PC-3 (cell line): ENCODE measurements at regions not wholly inside any gene's neighbourhood (a gene's known extent, or its start where the extent isn't known, plus 50 kb on each side); places are given as distances from the start of the nearest gene placed in this dataset.
"Not testable (repeated sequence)": the region's sequence is repeated elsewhere in the genome, so short reads cannot be mapped to it uniquely, and the experiment has no call there.

ENCODE experiments used
- ATAC-seq: fragments of 200-7000 bp; cut with Tn5 transposase; 2 replicates; pipeline ENCODE4 v1.9.1; 2020; ENCODE audit warnings: mild to moderate bottlenecking, moderate library complexity
- BruUV-seq: library from RNA; stranded (reverse); fragments of 400-500 nt; replicated peaks from 2 replicates; lab custom pipeline; 2021; lab: Mats Ljungman, UMichigan
- CTCF ChIA-PET: fragments of 300-600 bp; sonication (Branson Sonifier 250); formaldehyde crosslinking; loops from one replicate; lab custom pipeline; 2022; ENCODE audit warnings: antibody characterized with exemption; lab: Charles Lee
- POLR2A ChIA-PET: fragments of 300-600 bp; sonication (Branson Sonifier 250); formaldehyde crosslinking; loops from one replicate; lab custom pipeline; 2022; ENCODE audit warnings: antibody characterized with exemption; ENCODE audit not compliant: unreplicated experiment; lab: Charles Lee
- DNase-seq: peaks from one replicate; pipeline ENCODE4 v3.0.0-alpha.2; 2015
- H2AFZ ChIP-seq: fragments of 300-600 bp; sonication (generic); 2 replicates; pipeline ENCODE4 v1.6.0; 2016; ENCODE audit warnings: antibody characterized with exemption, low read length
- H3F3A ChIP-seq: fragments of 300-600 bp; sonication (generic); one replicate; pipeline ENCODE4 v1.6.0; 2017; ENCODE audit warnings: antibody characterized with exemption, low read length, control low read depth, mild to moderate bottlenecking; ENCODE audit not compliant: unreplicated experiment
- H3K27ac ChIP-seq: fragments of 300-600 bp; sonication (generic); 2 replicates; pipeline ENCODE4 v1.5.1; 2016; ENCODE audit warnings: mild to moderate bottlenecking, low read length
- H3K27me3 ChIP-seq: fragments of 300-600 bp; sonication (generic); 2 replicates; pipeline ENCODE4 v1.6.1; 2016; ENCODE audit warnings: low read length, mixed read lengths
- H3K36me3 ChIP-seq: fragments of 300-600 bp; sonication (generic); 2 replicates; pipeline ENCODE4 v1.6.1; 2016; ENCODE audit warnings: low read depth, mixed run types, low read length, mixed read lengths
- H3K4me1 ChIP-seq: fragments of 300-600 bp; sonication (generic); 2 replicates; pipeline ENCODE4 v1.5.1; 2016; ENCODE audit warnings: low read length; ENCODE audit not compliant: insufficient read depth
- H3K4me2 ChIP-seq: fragments of 300-600 bp; sonication (generic); 2 replicates; pipeline ENCODE4 v1.6.0; 2016; ENCODE audit warnings: low read length
- H3K4me3 ChIP-seq: fragments of 300-600 bp; sonication (generic); 2 replicates; pipeline ENCODE4 v1.5.1; 2016; ENCODE audit warnings: mild to moderate bottlenecking, low read length, mixed read lengths
- H3K79me2 ChIP-seq: fragments of 300-600 bp; sonication (generic); 2 replicates; pipeline ENCODE4 v1.6.1; 2017; ENCODE audit warnings: low read length, mixed read lengths
- H3K9ac ChIP-seq: fragments of 300-600 bp; sonication (generic); 2 replicates; pipeline ENCODE4 v1.6.0; 2016; ENCODE audit warnings: mild to moderate bottlenecking, low read length
- H3K9me2 ChIP-seq: fragments of 300-600 bp; sonication (generic); replicated peaks from 2 replicates; pipeline ENCODE4 v1.6.1; 2016; ENCODE audit warnings: mixed run types, low read length, mixed read lengths
- H3K9me3 ChIP-seq: fragments of 300-600 bp; sonication (generic); 2 replicates; pipeline ENCODE4 v1.6.1; 2016; ENCODE audit warnings: low read length, mixed read lengths
- H4K20me1 ChIP-seq: fragments of 300-600 bp; sonication (generic); 2 replicates; pipeline ENCODE4 v1.6.1; 2016; ENCODE audit warnings: low read length, mixed read lengths
- EZH2 ChIP-seq: fragments of 300-600 bp; sonication (generic); IDR thresholded peaks from one replicate; pipeline ENCODE4 v1.6.1; 2017; ENCODE audit warnings: antibody characterized with exemption, mild to moderate bottlenecking, low read length; ENCODE audit not compliant: unreplicated experiment
- EZH2phosphoT487 ChIP-seq: fragments of 300-600 bp; sonication (generic); IDR thresholded peaks from 2 replicates; pipeline ENCODE4 v1.6.1; 2018; ENCODE audit warnings: mild to moderate bottlenecking, antibody characterized with exemption, low read length, borderline replicate concordance
- intact Hi-C: fragments of 100-400 bp; cut with micrococcal nuclease; formaldehyde crosslinking; loops from 2 replicates; pipeline ENCODE4 v1.9.0; 2023
- TF ChIP-seq, protein P1 (sequence below): fragments of 300-600 bp; sonication (generic); conservative IDR thresholded peaks from 2 replicates; pipeline ENCODE4 v1.5.1; 2017; ENCODE audit warnings: antibody characterized with exemption, low read depth, mild to moderate bottlenecking, low read length

DNA sequence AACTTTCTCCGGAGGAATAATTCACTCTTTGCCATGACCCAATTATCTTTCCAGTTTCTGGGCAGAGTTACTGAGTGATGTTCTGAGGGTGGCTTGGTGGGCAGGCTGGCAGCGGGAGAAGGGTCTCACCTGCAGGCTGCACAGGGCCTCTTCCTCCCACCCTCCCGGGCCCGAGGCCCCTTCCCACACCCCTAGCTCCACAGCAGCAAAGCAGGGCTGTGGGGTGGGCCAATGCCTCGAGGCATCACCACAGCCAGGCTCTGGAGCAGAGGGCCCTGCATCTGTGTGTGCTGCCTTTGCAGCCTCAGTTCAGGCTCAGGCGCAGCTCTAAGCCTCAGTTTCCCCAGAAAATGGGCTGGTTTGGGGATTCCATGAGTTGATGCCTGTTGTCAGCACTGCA lies 120.2 kb upstream of the FOXD4L5 start:
- H3K27ac ChIP-seq: no peak overlapping the region
- DNase-seq (no peak), ATAC-seq (no peak)
- BruUV-seq: no TSS peak
- H3K9me2 ChIP-seq: no peaks in the 10 kb centered on the region
- intact Hi-C loops: no loop called here
- H3K4me2 ChIP-seq: no peak overlapping the region
- no peak overlapping the region for H3K9ac ChIP-seq
- no peaks in the 10 kb centered on the region for H3K27me3 ChIP-seq
- POLR2A ChIA-PET: no interaction called here
- no peaks in the 10 kb centered on the region for H4K20me1 ChIP-seq
- no peaks in the 10 kb centered on the region for H3K4me1 ChIP-seq
- H3F3A ChIP-seq: no peaks in the 10 kb centered on the region
- CTCF ChIA-PET: no interaction called here
- TF ChIP-seq EZH2 (no peak), EZH2phosphoT487 (no peak)
- TF ChIP-seq, protein P1, sequence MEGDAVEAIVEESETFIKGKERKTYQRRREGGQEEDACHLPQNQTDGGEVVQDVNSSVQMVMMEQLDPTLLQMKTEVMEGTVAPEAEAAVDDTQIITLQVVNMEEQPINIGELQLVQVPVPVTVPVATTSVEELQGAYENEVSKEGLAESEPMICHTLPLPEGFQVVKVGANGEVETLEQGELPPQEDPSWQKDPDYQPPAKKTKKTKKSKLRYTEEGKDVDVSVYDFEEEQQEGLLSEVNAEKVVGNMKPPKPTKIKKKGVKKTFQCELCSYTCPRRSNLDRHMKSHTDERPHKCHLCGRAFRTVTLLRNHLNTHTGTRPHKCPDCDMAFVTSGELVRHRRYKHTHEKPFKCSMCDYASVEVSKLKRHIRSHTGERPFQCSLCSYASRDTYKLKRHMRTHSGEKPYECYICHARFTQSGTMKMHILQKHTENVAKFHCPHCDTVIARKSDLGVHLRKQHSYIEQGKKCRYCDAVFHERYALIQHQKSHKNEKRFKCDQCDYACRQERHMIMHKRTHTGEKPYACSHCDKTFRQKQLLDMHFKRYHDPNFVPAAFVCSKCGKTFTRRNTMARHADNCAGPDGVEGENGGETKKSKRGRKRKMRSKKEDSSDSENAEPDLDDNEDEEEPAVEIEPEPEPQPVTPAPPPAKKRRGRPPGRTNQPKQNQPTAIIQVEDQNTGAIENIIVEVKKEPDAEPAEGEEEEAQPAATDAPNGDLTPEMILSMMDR: no peak
- no peaks in the 10 kb centered on the region for H3K36me3 ChIP-seq
- H3K9me3 ChIP-seq: no peaks in the 10 kb centered on the region
- no peaks in the 10 kb centered on the region for H3K79me2 ChIP-seq
- no peak overlapping the region for H3K4me3 ChIP-seq
- H2AFZ ChIP-seq: no peak overlapping the region

DNA sequence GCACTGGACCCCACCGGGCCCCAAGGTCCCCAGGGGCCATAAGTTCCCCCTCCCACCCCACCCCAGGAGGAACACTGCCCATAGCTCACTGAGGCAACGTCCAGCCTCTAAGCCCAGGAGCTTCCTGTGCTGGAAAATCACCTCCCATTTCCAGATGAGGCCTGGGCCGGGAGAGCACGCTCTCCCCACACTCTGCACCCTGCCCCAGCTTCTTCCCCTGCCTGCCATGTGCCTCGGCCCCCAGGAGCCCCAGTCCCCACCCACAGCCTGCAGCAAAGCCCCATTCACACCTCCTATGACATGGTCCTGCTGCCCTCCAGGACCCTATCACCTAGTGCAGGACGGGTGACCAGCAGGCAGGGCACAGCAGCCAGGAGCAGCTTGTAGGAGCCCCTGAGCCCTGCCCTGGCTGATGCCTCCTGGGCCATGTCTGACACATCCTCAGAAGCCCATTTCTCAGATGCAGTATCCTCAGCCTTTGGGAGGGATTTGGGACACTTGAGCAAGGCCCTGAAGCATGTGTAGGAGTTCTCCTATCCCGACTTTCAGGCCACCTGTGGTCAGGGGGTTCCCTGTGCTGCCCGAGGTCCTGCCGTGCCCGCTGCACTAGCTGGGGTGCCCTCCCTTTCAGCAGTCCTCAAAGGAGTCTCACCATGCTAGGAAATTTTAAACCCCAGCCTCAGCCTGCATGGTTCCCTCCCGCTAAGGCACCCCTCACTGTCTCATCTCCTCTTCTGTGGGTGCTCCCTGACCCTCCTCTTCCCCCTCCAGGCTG lies 119.4 kb upstream of the FOXD4L5 start:
- no peak overlapping the region for H3K27ac ChIP-seq
- H3K27me3 ChIP-seq: no peaks in the 10 kb centered on the region
- no peaks in the 10 kb centered on the region for H4K20me1 ChIP-seq
- H3K9me2 ChIP-seq: no peaks in the 10 kb centered on the region
- H3K4me1 ChIP-seq: no peaks in the 10 kb centered on the region
- H2AFZ ChIP-seq: no peak overlapping the region
- ATAC-seq (no peak), DNase-seq (no peak)
- CTCF ChIA-PET: no interaction called here
- TF ChIP-seq EZH2: no peak
- TF ChIP-seq, protein P1: no peak
- no peak for TF ChIP-seq EZH2phosphoT487
- intact Hi-C loops: no loop called here
- POLR2A ChIA-PET: no interaction called here
- H3K36me3 ChIP-seq: no peaks in the 10 kb centered on the region
- no peaks in the 10 kb centered on the region for H3K79me2 ChIP-seq
- no peaks in the 10 kb centered on the region for H3F3A ChIP-seq
- no peak overlapping the region for H3K9ac ChIP-seq
- no TSS peak for BruUV-seq
- no peak overlapping the region for H3K4me3 ChIP-seq
- no peak overlapping the region for H3K4me2 ChIP-seq
- no peaks in the 10 kb centered on the region for H3K9me3 ChIP-seq

DNA sequence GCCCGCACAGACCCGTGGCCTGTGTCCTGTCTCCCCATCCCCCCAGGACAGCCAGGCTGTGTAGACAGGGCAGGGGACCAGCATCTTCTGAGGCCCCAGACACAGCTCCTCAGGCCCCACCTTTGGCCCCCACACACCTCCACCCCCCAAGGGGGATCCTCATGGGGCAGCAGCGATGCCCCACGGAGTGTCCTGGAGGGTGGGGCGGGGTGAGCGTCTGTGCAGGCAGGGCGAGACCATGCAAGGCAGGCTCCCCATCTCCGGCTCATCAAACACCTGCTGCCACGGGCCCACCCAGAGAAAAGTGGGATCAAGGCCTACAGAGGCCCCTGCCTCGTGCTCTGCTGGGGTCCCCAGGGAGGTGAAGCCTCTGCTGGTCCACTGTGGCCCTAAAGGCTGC lies 118.7 kb upstream of the FOXD4L5 start:
- ATAC-seq: no peak
- POLR2A ChIA-PET: no interaction called here

DNA sequence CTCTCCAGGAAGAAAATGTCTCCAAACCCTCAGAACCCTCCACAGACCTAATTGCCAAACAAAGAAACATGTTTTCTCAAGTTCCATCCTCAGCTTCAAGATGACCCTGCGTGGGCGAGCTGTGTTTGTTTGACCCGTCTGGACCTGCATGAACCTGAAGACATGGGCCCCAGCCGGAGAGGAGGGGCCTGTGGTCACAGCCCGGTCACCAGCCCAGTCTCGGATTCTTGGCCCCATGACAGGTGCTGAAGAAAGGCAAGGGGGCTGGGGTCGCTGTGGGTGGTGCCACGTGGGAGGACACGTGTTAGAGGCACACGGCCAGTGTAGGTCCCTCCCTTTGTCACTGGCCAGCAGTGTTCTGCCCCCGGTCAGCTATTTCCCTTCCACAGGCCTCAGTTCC lies 118.1 kb upstream of the FOXD4L5 start:
- H3K27ac ChIP-seq, H3K4me2 ChIP-seq, H3K9ac ChIP-seq, H3K4me3 ChIP-seq, H3K27me3 ChIP-seq, H3K36me3 ChIP-seq, H3F3A ChIP-seq, ATAC-seq, H3K9me2 ChIP-seq, POLR2A ChIA-PET, CTCF ChIA-PET, H4K20me1 ChIP-seq, DNase-seq, H3K9me3 ChIP-seq, H2AFZ ChIP-seq, BruUV-seq, intact Hi-C loops, H3K79me2 ChIP-seq, H3K4me1 ChIP-seq: not testable (repeated sequence)

More for the DNA sequence above, 118.7 kb upstream of the FOXD4L5 start:
- Histone ChIP-seq H3K9me2 (no peaks in the 10 kb centered on the region), H3F3A (no peaks in the 10 kb centered on the region), H3K4me1 (no peaks in the 10 kb centered on the region), H4K20me1 (no peaks in the 10 kb centered on the region), H3K4me3 (no peak overlapping the region), H3K36me3 (no peaks in the 10 kb centered on the region), H3K27me3 (no peaks in the 10 kb centered on the region), H3K9me3 (no peaks in the 10 kb centered on the region), H3K9ac (no peak overlapping the region), H3K27ac (no peak overlapping the region), H2AFZ (no peak overlapping the region), H3K4me2 (no peak overlapping the region), H3K79me2 (no peaks in the 10 kb centered on the region)
- CTCF ChIA-PET: no interaction called here
- TF ChIP-seq EZH2 (no peak), EZH2phosphoT487 (no peak)
- TF ChIP-seq, protein P1: no peak
- BruUV-seq: no TSS peak
- DNase-seq: no peak
- intact Hi-C loops: no loop called here
